ENCODE measurements at regions not wholly inside any gene's neighbourhood (a gene's known extent, or its start where the extent isn't known, plus 50 kb on each side); places are given as distances from the start of the nearest gene placed in this dataset.
"Not testable (repeated sequence)": the region's sequence is repeated elsewhere in the genome, so short reads cannot be mapped to it uniquely, and the experiment has no call there.

DNA sequence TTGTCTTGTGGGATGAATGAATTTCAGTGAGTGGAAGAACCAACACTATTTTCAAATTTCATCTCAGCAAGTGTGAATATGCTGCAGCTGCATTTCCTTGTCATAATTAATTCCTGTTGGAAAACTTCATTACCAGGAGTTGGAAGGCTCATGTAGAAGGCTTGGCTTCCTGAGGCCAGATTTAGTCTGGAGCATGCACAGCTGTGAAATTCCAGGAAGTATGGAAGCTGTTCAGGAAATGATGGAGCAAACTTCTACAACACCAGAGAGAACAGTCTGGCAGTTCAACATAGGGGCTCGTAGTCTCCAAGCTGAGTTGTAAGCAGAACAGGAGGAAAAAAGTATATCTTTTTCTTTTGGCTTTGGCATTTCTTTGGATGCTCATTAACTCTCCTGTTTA is 1439.9 kb upstream of the CELF2 start:
- Mint-ChIP-seq H3K27ac (ENCODE audit: unreplicated experiment) (no peak overlapping the region), H3K27me3 (ENCODE audit: insufficient read depth, unreplicated experiment) (peaks cover 5% of the 10 kb centered on the region), H3K4me3 (ENCODE audit: unreplicated experiment) (no peak overlapping the region), H3K4me1 (ENCODE audit: low read depth, unreplicated experiment) (no peaks in the 10 kb centered on the region), H3K9me3 (ENCODE audit: unreplicated experiment) (no peaks in the 10 kb centered on the region), H3K36me3 (ENCODE audit: insufficient read depth, unreplicated experiment) (no peaks in the 10 kb centered on the region)
- BruUV-seq (replicated peaks): no TSS peak
- no peaks in the 10 kb centered on the region for H3K9me3 ChIP-seq
- ChIA-PET CTCF (no interaction called here), POLR2A (no interaction called here)
- DNase-seq: no peak
- no peaks in the 10 kb centered on the region for H3K4me1 ChIP-seq
- intact Hi-C loops (cut with micrococcal nuclease; ENCODE audit: unreplicated experiment): no loop called here
- H3K36me3 ChIP-seq (ENCODE audit: control insufficient read depth, insufficient read depth, low read length): no peaks in the 10 kb centered on the region
- H3K27me3 ChIP-seq (replicated peaks; ENCODE audit: control insufficient read depth, insufficient read depth, low read length): no peaks in the 10 kb centered on the region
- H3K4me3 ChIP-seq (ENCODE audit: low read depth, low read length): no peak overlapping the region
- TF ChIP-seq CTCF (IDR thresholded peaks at IDR 0.05; ENCODE audit: insufficient read depth in 1 of 2, low read depth in 1 of 2, low read length in 1 of 2, severe bottlenecking in 1 of 2, unreplicated experiment in 1 of 2): no peak

- no peaks in the 10 kb centered on the region for H3K4me1 ChIP-seq
- H3K27ac Mint-ChIP-seq (ENCODE audit: unreplicated experiment): no peak overlapping the region
- BruUV-seq (replicated peaks): no TSS peak
- no peaks in the 10 kb centered on the region for H3K9me3 ChIP-seq
- TF ChIP-seq CTCF (IDR thresholded peaks at IDR 0.05; ENCODE audit: insufficient read depth in 1 of 2, low read depth in 1 of 2, low read length in 1 of 2, severe bottlenecking in 1 of 2, unreplicated experiment in 1 of 2): no peak
- no peaks in the 10 kb centered on the region for H3K4me1 Mint-ChIP-seq (ENCODE audit: low read depth, unreplicated experiment)
- ChIA-PET CTCF (no interaction called here), POLR2A (no interaction called here)
- no peaks in the 10 kb centered on the region for H3K27me3 ChIP-seq (replicated peaks; ENCODE audit: control insufficient read depth, insufficient read depth, low read length)
- H3K36me3 ChIP-seq (ENCODE audit: control insufficient read depth, insufficient read depth, low read length): no peaks in the 10 kb centered on the region
- H3K36me3 Mint-ChIP-seq (ENCODE audit: insufficient read depth, unreplicated experiment): no peaks in the 10 kb centered on the region
- H3K4me3 ChIP-seq (ENCODE audit: low read depth, low read length): no peak overlapping the region
- peaks cover under 1% of the 10 kb centered on the region for H3K27me3 Mint-ChIP-seq (ENCODE audit: insufficient read depth, unreplicated experiment)
- no peak for DNase-seq
- no peak overlapping the region for H3K4me3 Mint-ChIP-seq (ENCODE audit: unreplicated experiment)
- intact Hi-C loops (cut with micrococcal nuclease; ENCODE audit: unreplicated experiment): no loop called here
- H3K9me3 Mint-ChIP-seq (ENCODE audit: unreplicated experiment): no peaks in the 10 kb centered on the region
These were observed 1438.5 kb upstream of the CELF2 start for GRCh38 chr10:9579110-9579705.

- H3K36me3 ChIP-seq (ENCODE audit: control insufficient read depth, insufficient read depth, low read length); intact Hi-C loops (cut with micrococcal nuclease; ENCODE audit: unreplicated experiment); H3K27me3 Mint-ChIP-seq (ENCODE audit: insufficient read depth, unreplicated experiment); DNase-seq; H3K4me1 ChIP-seq; H3K27ac Mint-ChIP-seq (ENCODE audit: unreplicated experiment); H3K9me3 ChIP-seq; H3K4me3 Mint-ChIP-seq (ENCODE audit: unreplicated experiment); H3K36me3 Mint-ChIP-seq (ENCODE audit: insufficient read depth, unreplicated experiment); BruUV-seq (replicated peaks); H3K9me3 Mint-ChIP-seq (ENCODE audit: unreplicated experiment); H3K27me3 ChIP-seq (replicated peaks; ENCODE audit: control insufficient read depth, insufficient read depth, low read length); H3K4me3 ChIP-seq (ENCODE audit: low read depth, low read length); H3K4me1 Mint-ChIP-seq (ENCODE audit: low read depth, unreplicated experiment); CTCF ChIA-PET; POLR2A ChIA-PET: not testable (repeated sequence)
These were observed 1434.9 kb upstream of the CELF2 start for GRCh38 chr10:9582803-9583202.
